GM18858 (cell line): ENCODE measurements at regions not wholly inside any gene's neighbourhood (a gene's known extent, or its start where the extent isn't known, plus 50 kb on each side); places are given as distances from the start of the nearest gene placed in this dataset.
"Not testable (repeated sequence)": the region's sequence is repeated elsewhere in the genome, so short reads cannot be mapped to it uniquely, and the experiment has no call there.

ENCODE experiments used
- ATAC-seq: cut with Tn5 transposase; IDR thresholded peaks from one replicate; pipeline ENCODE4 v1.9.1; 2021; ENCODE audit not compliant: unreplicated experiment

- ATAC-seq = not testable (repeated sequence)
These were observed 265.4 kb downstream of the SOX9 start for GRCh38 chr17:72386173-72386572.

GRCh38 chr17:72386619-72387237, 265.9 kb downstream of the SOX9 start:
- ATAC-seq = no peak

GRCh38 chr17:72387487-72387886, 266.7 kb downstream of the SOX9 start:
- ATAC-seq = no peak

GRCh38 chr17:72387969-72388368, 267.1 kb downstream of the SOX9 start:
- no peak for ATAC-seq

GRCh38 chr17:72388765-72389473, 268.1 kb downstream of the SOX9 start:
- ATAC-seq = peak; percentile 65

GRCh38 chr17:72390675-72391508, 270.1 kb downstream of the SOX9 start:
- no peak for ATAC-seq

- no peak for ATAC-seq
These were observed 271.5 kb downstream of the SOX9 start for GRCh38 chr17:72392056-72393010.

- ATAC-seq = no peak
These were observed 272.7 kb downstream of the SOX9 start for GRCh38 chr17:72393553-72393952.

GRCh38 chr17:72394531-72394930, 273.7 kb downstream of the SOX9 start:
- no peak for ATAC-seq

- ATAC-seq = no peak
These were observed 275.3 kb downstream of the SOX9 start for GRCh38 chr17:72396121-72396520.

GRCh38 chr17:72397223-72397667, 276.4 kb downstream of the SOX9 start:
- no peak for ATAC-seq

GRCh38 chr17:72397687-72398086, 276.9 kb downstream of the SOX9 start:
- ATAC-seq = no peak

- ATAC-seq = no peak
These were observed 278.3 kb downstream of the SOX9 start for GRCh38 chr17:72399023-72399607.

GRCh38 chr17:72399608-72400487, 279.0 kb downstream of the SOX9 start:
- ATAC-seq = no peak

- ATAC-seq = no peak
These were observed 279.6 kb downstream of the SOX9 start for GRCh38 chr17:72400488-72400827.

- no peak for ATAC-seq
These were observed 280.0 kb downstream of the SOX9 start for GRCh38 chr17:72400863-72401262.

- no peak for ATAC-seq
These were observed 281.3 kb downstream of the SOX9 start for GRCh38 chr17:72401883-72402726.

GRCh38 chr17:72402727-72403210, 281.9 kb downstream of the SOX9 start:
- ATAC-seq = no peak
